ENCODE measurements at regions not wholly inside any gene's neighbourhood (a gene's known extent, or its start where the extent isn't known, plus 50 kb on each side); places are given as distances from the start of the nearest gene placed in this dataset.

DNA sequence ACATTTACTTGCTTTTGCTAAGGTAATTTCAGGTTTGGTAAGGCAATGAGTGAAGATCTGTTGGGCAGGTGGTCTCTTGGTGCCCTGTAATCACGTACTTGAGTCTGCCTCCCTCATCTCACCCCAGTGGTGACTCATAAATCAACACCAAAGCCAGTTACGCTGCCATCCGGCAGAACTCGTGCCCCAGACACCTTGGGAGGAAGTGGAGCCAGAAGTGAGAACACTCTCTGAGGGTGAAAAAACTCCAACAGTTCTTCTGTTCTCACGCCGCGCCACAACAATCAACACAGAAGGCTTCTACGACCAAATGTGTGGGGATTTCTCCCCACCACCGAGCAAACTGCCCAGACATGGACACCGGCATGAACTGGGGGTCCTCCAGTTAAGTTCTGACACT is 206.2 kb downstream of the ARL4C start:
- no peak overlapping the region for H3K9ac ChIP-seq (ENCODE audit: low read length)
- no peaks in the 10 kb centered on the region for H3K36me3 ChIP-seq (ENCODE audit: control insufficient read depth, insufficient read depth, low read length)
- no peak overlapping the region for H3K4me3 ChIP-seq (ENCODE audit: low read length)
- H3K27ac ChIP-seq (ENCODE audit: low read depth, low read length) = no peak overlapping the region
- no peaks in the 10 kb centered on the region for H3K27me3 ChIP-seq (ENCODE audit: control insufficient read depth, insufficient read depth, low read length)
- no peaks in the 10 kb centered on the region for H3K4me1 ChIP-seq (ENCODE audit: control insufficient read depth, insufficient read depth, low read length)

DNA sequence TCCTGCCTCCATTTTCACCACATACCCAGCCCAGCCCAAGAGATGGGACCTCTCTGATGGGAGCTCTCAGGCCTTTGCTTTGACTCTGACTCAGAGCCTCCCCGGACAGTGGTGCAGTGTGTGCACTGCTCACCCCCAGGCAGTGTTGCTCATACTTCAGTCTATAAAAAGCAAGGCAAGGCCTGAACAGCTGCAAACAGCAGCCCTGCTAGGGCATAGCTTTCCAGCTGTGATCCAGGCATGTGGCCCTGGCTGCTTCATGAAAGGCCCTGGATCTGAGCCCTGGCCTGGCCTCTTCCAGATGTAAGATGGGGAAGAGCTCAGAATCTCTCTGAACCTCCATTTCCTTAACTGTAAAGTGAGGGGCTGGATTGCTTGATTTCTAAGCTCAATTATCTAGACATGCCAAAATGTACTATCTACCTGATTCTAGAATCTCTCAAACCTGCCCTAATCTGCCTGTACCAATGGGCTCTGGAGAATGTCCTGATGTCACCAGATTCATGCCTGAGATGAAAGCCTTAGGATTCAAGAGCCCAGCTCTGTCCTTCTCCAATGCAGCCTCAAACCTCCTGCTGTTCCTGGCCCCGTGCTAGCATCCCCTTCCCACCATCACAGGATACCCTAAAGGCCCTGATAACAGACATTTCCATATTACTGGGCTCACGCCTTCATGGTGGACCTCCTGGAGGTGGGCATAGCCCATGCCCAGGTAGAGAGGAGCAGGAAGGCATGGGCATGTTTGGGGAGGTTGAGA is 206.9 kb downstream of the ARL4C start:
- no peaks in the 10 kb centered on the region for H3K27me3 ChIP-seq (ENCODE audit: control insufficient read depth, insufficient read depth, low read length)
- no peak overlapping the region for H3K4me3 ChIP-seq (ENCODE audit: low read length)
- H3K4me1 ChIP-seq (ENCODE audit: control insufficient read depth, insufficient read depth, low read length) = no peaks in the 10 kb centered on the region
- no peak overlapping the region for H3K27ac ChIP-seq (ENCODE audit: low read depth, low read length)
- H3K9ac ChIP-seq (ENCODE audit: low read length) = no peak overlapping the region
- no peaks in the 10 kb centered on the region for H3K36me3 ChIP-seq (ENCODE audit: control insufficient read depth, insufficient read depth, low read length)

DNA sequence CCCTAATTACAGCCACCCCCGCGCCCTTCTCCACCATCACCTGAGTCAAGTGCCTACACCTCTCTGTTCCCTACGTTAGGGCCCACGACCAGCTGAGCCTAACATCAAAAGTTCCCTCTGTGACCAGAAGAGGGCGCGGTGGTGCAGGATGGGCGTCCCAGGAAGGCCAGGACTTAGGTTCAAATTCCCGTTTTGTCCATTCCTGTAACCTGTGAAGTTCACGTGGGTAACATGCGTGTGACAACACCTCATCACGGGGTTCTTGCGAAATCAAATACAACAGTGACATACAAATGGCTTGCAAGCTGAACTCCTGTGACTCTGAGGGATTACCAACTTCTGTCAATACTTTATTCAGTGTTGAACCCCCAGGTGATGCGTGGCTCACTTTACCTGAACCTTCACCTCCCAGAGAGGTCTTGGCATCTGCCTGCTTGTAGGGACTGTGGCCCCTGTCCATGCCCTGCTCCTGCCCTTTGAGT is 207.9 kb downstream of the ARL4C start:
- no peak overlapping the region for H3K4me3 ChIP-seq (ENCODE audit: low read length)
- no peak overlapping the region for H3K9ac ChIP-seq (ENCODE audit: low read length)
- no peaks in the 10 kb centered on the region for H3K36me3 ChIP-seq (ENCODE audit: control insufficient read depth, insufficient read depth, low read length)
- H3K27ac ChIP-seq (ENCODE audit: low read depth, low read length) = no peak overlapping the region
- H3K27me3 ChIP-seq (ENCODE audit: control insufficient read depth, insufficient read depth, low read length) = no peaks in the 10 kb centered on the region
- no peaks in the 10 kb centered on the region for H3K4me1 ChIP-seq (ENCODE audit: control insufficient read depth, insufficient read depth, low read length)

DNA sequence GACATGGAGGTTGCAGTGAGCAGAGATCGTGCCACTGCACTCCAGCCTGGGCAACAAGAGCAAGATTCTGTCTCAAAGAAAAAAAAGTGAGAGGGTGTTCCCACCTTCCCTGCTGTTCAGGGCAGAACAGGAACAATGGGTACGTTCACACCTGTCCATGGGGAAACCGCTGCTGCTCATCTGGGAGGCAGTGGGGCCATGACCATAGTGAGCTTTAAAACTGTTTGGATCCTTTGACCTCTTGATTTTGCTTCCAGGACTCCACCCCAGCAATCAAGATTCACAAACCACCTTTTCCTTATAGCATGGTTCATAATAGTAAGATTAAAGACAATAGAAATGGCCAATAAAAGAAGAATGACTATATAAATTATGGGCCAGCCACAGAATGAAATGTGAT is 209.2 kb downstream of the ARL4C start:
- H3K4me3 ChIP-seq (ENCODE audit: low read length) = no peak overlapping the region
- no peaks in the 10 kb centered on the region for H3K4me1 ChIP-seq (ENCODE audit: control insufficient read depth, insufficient read depth, low read length)
- H3K9ac ChIP-seq (ENCODE audit: low read length) = no peak overlapping the region
- no peaks in the 10 kb centered on the region for H3K36me3 ChIP-seq (ENCODE audit: control insufficient read depth, insufficient read depth, low read length)
- H3K27me3 ChIP-seq (ENCODE audit: control insufficient read depth, insufficient read depth, low read length) = no peaks in the 10 kb centered on the region
- H3K27ac ChIP-seq (ENCODE audit: low read depth, low read length) = no peak overlapping the region

DNA sequence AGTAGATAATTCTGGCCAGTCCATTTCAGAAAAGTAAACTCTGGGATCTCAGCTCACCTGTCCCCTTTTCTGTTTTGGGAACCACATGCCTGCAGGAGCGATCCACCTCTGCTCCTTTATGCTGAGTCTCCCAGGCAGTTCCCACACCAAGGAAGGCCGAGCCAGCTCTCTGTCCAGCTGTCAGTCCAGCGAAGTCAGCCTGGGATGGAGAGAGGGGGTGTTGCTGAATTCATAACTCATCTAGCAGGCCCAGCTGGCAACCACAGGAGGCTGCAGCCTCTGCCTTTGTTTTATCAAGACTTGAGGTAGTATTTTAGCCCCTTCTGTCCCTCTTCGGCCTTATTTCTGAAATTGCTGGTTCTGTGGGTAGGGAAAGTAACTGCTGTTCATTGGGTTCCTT is 209.9 kb downstream of the ARL4C start:
- no peak overlapping the region for H3K27ac ChIP-seq (ENCODE audit: low read depth, low read length)

DNA sequence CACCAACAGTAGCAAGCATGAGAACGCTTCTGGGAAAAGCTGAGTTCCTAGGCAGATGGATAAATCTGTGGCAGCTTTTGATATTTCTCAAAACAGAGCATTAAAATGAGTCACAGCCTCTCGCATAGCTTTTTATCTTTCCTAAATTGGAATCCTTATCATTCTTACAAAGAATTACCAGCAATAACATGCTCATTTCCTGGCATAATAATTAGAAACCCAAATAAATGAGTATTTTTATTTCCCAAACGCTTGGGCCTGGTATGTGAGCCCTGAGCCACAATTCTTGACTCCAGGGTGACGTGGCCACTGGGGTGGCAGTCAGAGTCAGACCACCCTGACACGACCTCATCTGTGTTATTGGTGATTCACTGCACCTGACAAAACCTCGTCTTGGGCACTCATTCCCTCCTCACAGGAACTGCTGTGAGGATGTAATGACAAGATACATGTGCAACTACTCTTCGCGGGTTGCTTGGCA is 210.7 kb downstream of the ARL4C start:
- H3K27ac ChIP-seq (ENCODE audit: low read depth, low read length) = no peak overlapping the region
- no peaks in the 10 kb centered on the region for H3K36me3 ChIP-seq (ENCODE audit: control insufficient read depth, insufficient read depth, low read length)

More for the DNA sequence above, 209.9 kb downstream of the ARL4C start:
- H3K36me3 ChIP-seq (ENCODE audit: control insufficient read depth, insufficient read depth, low read length) = no peaks in the 10 kb centered on the region
- H3K27me3 ChIP-seq (ENCODE audit: control insufficient read depth, insufficient read depth, low read length) = no peaks in the 10 kb centered on the region
- no peak overlapping the region for H3K9ac ChIP-seq (ENCODE audit: low read length)
- H3K4me3 ChIP-seq (ENCODE audit: low read length) = no peak overlapping the region
- H3K4me1 ChIP-seq (ENCODE audit: control insufficient read depth, insufficient read depth, low read length) = no peaks in the 10 kb centered on the region

DNA sequence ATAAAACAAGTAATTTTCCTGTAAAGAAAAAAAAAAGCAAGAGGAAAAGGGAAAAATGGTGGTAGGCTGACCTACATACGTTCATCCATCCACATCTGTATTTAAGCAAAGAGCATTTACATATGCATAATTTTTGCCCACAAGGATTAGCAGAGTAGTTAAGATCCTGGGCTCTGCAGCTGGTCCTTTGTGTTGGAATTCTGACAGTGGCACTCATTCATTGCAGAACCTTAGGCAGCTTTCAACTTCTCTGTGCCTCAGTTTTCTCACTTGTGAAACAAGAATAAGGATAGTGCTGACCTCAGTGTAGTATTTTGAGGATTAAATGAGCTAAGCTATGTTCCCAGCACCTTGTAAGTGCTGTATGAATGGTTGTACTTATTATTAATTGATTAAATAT is 211.3 kb downstream of the ARL4C start:
- no peaks in the 10 kb centered on the region for H3K27me3 ChIP-seq (ENCODE audit: control insufficient read depth, insufficient read depth, low read length)
- no peak overlapping the region for H3K27ac ChIP-seq (ENCODE audit: low read depth, low read length)
- no peaks in the 10 kb centered on the region for H3K36me3 ChIP-seq (ENCODE audit: control insufficient read depth, insufficient read depth, low read length)
- H3K4me1 ChIP-seq (ENCODE audit: control insufficient read depth, insufficient read depth, low read length) = no peaks in the 10 kb centered on the region
- no peak overlapping the region for H3K9ac ChIP-seq (ENCODE audit: low read length)
- no peak overlapping the region for H3K4me3 ChIP-seq (ENCODE audit: low read length)

More for the DNA sequence above, 210.7 kb downstream of the ARL4C start:
- Histone ChIP-seq H3K4me3 (ENCODE audit: low read length) (no peak overlapping the region), H3K9ac (ENCODE audit: low read length) (no peak overlapping the region), H3K4me1 (ENCODE audit: control insufficient read depth, insufficient read depth, low read length) (no peaks in the 10 kb centered on the region), H3K27me3 (ENCODE audit: control insufficient read depth, insufficient read depth, low read length) (no peaks in the 10 kb centered on the region)

DNA sequence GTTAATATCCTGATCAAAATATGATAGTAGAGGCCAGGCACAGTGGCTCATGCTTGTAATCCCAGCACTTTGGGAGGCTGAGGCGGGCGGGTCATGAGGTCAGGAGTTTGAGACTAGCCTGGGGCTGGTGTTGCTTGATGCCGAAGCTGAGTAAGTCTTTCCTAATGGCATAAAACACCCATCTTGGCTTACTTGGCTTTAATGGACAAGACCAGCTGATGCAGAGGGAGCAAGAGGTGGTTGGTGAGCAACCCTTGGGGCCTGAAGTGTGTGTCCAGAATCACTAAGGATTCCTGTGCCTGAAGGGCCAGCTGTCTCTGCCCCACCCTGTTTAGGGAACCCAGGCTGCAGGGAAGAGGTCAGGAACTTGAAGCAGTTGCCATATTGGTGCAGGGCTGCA is 217.2 kb downstream of the ARL4C start:
- no peaks in the 10 kb centered on the region for H3K27me3 ChIP-seq (ENCODE audit: control insufficient read depth, insufficient read depth, low read length)
- no peak overlapping the region for H3K4me3 ChIP-seq (ENCODE audit: low read length)
- no peaks in the 10 kb centered on the region for H3K4me1 ChIP-seq (ENCODE audit: control insufficient read depth, insufficient read depth, low read length)
- no peak overlapping the region for H3K27ac ChIP-seq (ENCODE audit: low read depth, low read length)
- no peak overlapping the region for H3K9ac ChIP-seq (ENCODE audit: low read length)
- no peaks in the 10 kb centered on the region for H3K36me3 ChIP-seq (ENCODE audit: control insufficient read depth, insufficient read depth, low read length)

DNA sequence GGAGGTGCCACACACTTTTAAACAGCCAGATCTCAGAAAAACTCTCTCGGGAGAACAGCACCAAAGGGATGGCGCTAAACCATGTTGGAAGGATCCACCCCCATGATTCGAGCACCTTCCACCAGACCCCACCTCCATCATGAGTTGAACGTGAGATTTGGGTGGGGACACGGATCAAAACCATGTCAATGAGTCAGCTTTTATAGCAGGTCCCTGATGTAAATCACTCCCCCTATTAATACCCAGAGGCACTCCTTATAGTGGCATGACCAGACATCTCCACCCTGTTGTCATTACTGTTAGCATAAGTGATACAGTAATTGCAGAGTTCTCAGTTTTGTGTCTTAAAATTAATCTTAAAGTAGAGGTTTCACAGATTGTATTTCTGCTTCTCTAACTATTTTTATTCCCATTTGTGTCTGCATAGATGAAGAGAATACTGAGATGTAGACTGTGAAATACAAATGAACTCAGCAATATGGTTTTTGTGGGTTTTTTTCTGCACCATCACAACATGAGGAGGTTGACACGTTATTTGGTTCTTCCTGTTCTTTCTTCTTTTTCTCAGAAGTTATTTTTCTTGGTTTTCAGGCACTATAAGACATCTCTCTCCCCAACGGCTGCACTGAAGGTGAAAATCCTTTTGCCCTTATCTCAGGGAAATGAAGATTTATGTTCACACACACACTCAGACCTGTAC is 218.2 kb downstream of the ARL4C start:
- Histone ChIP-seq H3K9ac (ENCODE audit: low read length) (no peak overlapping the region), H3K27me3 (ENCODE audit: control insufficient read depth, insufficient read depth, low read length) (no peaks in the 10 kb centered on the region), H3K4me3 (ENCODE audit: low read length) (no peak overlapping the region), H3K4me1 (ENCODE audit: control insufficient read depth, insufficient read depth, low read length) (no peaks in the 10 kb centered on the region), H3K27ac (ENCODE audit: low read depth, low read length) (no peak overlapping the region), H3K36me3 (ENCODE audit: control insufficient read depth, insufficient read depth, low read length) (no peaks in the 10 kb centered on the region)

DNA sequence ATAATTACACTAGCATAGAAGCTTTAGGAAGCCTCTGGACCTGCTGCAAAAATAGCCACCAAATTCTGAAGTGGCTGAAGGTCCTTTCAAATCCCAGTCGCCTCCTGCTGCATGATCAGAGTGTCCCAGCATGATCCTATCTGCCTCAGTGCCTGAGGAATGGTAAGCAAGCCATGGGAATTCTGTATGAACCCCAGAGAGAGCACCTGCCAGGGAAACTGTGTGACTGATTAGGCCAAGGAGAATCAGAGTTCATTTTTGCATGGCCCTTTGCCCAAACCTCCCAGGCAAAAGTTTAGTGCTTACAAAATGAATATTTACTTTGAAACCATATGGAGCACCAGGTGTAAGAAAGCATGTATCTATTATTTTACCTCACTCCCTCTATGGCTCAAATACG is 221.4 kb downstream of the ARL4C start:
- H3K36me3 ChIP-seq (ENCODE audit: control insufficient read depth, insufficient read depth, low read length) = no peaks in the 10 kb centered on the region
- H3K4me1 ChIP-seq (ENCODE audit: control insufficient read depth, insufficient read depth, low read length) = no peaks in the 10 kb centered on the region
- no peak overlapping the region for H3K4me3 ChIP-seq (ENCODE audit: low read length)
- no peak overlapping the region for H3K9ac ChIP-seq (ENCODE audit: low read length)
- H3K27me3 ChIP-seq (ENCODE audit: control insufficient read depth, insufficient read depth, low read length) = no peaks in the 10 kb centered on the region
- no peak overlapping the region for H3K27ac ChIP-seq (ENCODE audit: low read depth, low read length)

DNA sequence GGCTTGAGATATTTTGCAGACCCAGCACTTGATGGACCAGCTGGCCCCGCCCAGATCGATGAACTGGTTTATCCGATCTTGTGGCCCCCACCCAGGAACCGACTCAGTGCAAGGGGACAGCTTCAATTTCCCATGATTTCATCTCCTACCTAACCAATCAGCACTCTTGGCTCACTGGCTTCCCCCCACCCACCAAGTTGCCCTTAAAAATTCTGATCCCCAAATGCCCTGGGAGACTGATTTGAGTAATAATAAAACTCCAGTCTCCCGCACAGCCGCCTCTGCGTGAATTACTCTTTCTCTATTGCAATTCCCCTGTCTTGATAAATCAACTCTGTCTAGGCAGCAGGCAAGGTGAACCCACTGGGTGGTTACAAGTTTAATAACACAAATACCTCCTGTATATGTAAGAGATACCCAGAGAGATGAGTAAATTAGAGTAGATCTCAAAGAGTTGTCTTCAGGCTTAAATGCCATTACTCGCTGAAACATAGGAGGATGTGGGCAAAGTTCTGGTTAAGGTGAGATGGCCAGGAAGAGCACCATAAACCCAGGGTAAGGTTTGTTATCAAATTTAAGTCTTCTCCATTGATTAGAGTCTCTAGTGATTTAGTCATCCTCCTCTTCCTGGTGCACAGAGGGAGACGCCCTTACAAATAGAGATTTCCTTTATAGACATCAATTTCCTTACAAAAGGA is 222.8 kb downstream of the ARL4C start:
- Histone ChIP-seq H3K27me3 (ENCODE audit: control insufficient read depth, insufficient read depth, low read length) (no peaks in the 10 kb centered on the region), H3K4me1 (ENCODE audit: control insufficient read depth, insufficient read depth, low read length) (no peaks in the 10 kb centered on the region), H3K27ac (ENCODE audit: low read depth, low read length) (no peak overlapping the region)

DNA sequence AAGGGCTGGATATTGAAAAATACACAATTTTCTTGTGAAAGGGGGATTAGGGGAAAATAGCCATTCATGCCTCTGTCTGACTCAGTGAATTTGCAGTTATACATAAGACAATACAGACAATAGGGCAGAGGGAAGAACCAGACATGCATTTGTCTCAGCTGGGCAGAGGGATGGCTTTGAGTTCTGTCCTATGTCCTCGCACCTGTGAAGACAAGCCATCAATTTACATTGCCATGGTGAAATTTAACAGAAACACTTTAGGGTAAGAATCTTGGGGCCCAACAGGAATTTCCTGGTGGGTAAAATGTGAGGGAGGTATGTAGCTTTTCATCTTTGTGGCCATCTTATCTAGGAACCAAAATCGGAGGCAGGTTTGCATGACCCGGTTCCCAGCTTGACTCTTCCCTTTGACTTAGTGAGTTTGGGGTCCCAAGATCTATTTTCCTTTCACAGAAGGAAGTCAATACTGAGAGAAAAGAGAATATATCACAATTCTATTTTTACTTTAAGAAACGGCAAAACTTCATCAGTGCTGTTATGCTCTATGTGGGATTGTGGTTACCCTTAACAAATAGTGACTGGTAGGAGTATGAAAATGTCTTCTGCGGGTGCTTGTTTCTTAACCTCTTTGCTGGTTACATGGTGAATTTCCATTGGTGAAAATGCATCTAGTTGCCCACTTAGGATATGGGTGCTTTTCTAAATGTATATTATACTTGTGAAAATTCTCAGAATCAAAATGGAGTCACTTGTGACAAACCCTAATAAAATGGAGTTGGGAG is 221.8 kb downstream of the SPP2 start:
- no peaks in the 10 kb centered on the region for H3K4me1 ChIP-seq (ENCODE audit: control insufficient read depth, insufficient read depth, low read length)
- H3K27me3 ChIP-seq (ENCODE audit: control insufficient read depth, insufficient read depth, low read length) = no peaks in the 10 kb centered on the region
- no peak overlapping the region for H3K27ac ChIP-seq (ENCODE audit: low read depth, low read length)
- H3K36me3 ChIP-seq (ENCODE audit: control insufficient read depth, insufficient read depth, low read length) = no peaks in the 10 kb centered on the region
- H3K4me3 ChIP-seq (ENCODE audit: low read length) = no peak overlapping the region
- no peak overlapping the region for H3K9ac ChIP-seq (ENCODE audit: low read length)

More for the DNA sequence above, 222.8 kb downstream of the ARL4C start:
- Histone ChIP-seq H3K36me3 (ENCODE audit: control insufficient read depth, insufficient read depth, low read length) (no peaks in the 10 kb centered on the region), H3K9ac (ENCODE audit: low read length) (no peak overlapping the region), H3K4me3 (ENCODE audit: low read length) (no peak overlapping the region)
